NT2/D1 (cell line): ENCODE measurements at regions not wholly inside any gene's neighbourhood (a gene's known extent, or its start where the extent isn't known, plus 50 kb on each side); places are given as distances from the start of the nearest gene placed in this dataset.

Experiments used
- SUZ12 ChIP-seq: IDR thresholded peaks from 2 replicates; pipeline ENCODE4 v1.6.1; 2011; ENCODE audit not compliant: insufficient read length, insufficient read depth; ENCODE audit errors: extremely low read depth
- YY1 ChIP-seq: IDR thresholded peaks from 2 replicates; pipeline ENCODE4 v1.6.1; 2011; ENCODE audit not compliant: insufficient read length, insufficient read depth
- ZNF274 ChIP-seq: IDR thresholded peaks from 2 replicates; pipeline ENCODE4 v1.6.1; 2011; ENCODE audit warnings: mild to moderate bottlenecking, low read depth, low read length

- TF ChIP-seq SUZ12 (no peak), YY1 (no peak), ZNF274 (no peak)
Measured at GRCh38 chr1:22283596-22283995, 140.7 kb upstream of the WNT4 start.
